ENCODE measurements at regions not wholly inside any gene's neighbourhood (a gene's known extent, or its start where the extent isn't known, plus 50 kb on each side); places are given as distances from the start of the nearest gene placed in this dataset.

DNA sequence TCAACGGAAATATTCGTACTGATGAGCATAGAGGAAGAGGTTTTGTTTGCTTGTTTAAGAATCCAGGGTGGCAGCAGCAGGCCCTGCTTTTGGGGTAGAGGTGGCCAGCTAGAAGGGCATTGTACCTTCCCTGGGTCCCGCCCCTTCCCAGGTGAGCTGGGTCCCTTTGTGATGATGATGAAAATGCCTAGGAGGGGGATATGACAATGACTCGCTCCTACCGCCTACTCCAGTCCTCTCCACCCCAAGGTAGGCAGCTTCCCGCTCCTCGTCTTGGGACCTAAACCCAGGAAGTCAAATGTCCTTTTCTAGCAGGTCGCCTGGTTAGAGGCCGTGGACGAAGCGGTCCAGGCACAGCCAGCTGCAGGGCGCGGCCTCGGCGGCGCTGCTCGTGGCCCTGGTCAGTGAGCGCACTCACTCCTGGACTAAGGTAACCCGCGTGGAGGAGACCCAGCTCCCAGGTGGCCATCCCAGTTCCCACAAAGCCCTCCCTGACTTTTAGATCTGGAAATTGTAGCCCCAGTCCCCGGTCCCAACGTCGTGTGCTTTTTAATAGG is 141.4 kb downstream of the LSMEM1 start:
- TF ChIP-seq, protein P1, sequence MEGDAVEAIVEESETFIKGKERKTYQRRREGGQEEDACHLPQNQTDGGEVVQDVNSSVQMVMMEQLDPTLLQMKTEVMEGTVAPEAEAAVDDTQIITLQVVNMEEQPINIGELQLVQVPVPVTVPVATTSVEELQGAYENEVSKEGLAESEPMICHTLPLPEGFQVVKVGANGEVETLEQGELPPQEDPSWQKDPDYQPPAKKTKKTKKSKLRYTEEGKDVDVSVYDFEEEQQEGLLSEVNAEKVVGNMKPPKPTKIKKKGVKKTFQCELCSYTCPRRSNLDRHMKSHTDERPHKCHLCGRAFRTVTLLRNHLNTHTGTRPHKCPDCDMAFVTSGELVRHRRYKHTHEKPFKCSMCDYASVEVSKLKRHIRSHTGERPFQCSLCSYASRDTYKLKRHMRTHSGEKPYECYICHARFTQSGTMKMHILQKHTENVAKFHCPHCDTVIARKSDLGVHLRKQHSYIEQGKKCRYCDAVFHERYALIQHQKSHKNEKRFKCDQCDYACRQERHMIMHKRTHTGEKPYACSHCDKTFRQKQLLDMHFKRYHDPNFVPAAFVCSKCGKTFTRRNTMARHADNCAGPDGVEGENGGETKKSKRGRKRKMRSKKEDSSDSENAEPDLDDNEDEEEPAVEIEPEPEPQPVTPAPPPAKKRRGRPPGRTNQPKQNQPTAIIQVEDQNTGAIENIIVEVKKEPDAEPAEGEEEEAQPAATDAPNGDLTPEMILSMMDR (IDR thresholded peaks at IDR 0.05; ENCODE audit: low read depth, low read length, poor library complexity, severe bottlenecking): no peak
- no peak for TF ChIP-seq EZH2phosphoT487 (IDR thresholded peaks at IDR 0.05; ENCODE audit: borderline replicate concordance, low read length)
